ENCODE measurements at regions not wholly inside any gene's neighbourhood (a gene's known extent, or its start where the extent isn't known, plus 50 kb on each side); places are given as distances from the start of the nearest gene placed in this dataset.
"Not testable (repeated sequence)": the region's sequence is repeated elsewhere in the genome, so short reads cannot be mapped to it uniquely, and the experiment has no call there.

GRCh38 chr17:70709596-70709995 lies 540.3 kb downstream of the KCNJ2 start:
- no peak overlapping the region for H3K4me3 ChIP-seq
- TF ChIP-seq POLR2A (IDR thresholded peaks at IDR 0.05), result no peak
- TF ChIP-seq CTCF (IDR thresholded peaks at IDR 0.05), result no peak
- H3K4me1 ChIP-seq, result no peaks in the 10 kb centered on the region
- H3K27me3 ChIP-seq, result no peaks in the 10 kb centered on the region
- H3K36me3 ChIP-seq, result no peaks in the 10 kb centered on the region
- no peaks in the 10 kb centered on the region for H3K9me3 ChIP-seq
- no peak overlapping the region for H3K27ac ChIP-seq
- no peak for DNase-seq

- no peaks in the 10 kb centered on the region for H3K36me3 ChIP-seq
- H3K9me3 ChIP-seq, result no peaks in the 10 kb centered on the region
- no peak for DNase-seq
Observed at GRCh38 chr17:70713694-70714093, 544.4 kb downstream of the KCNJ2 start.

GRCh38 chr17:70716551-70716950 lies 547.2 kb downstream of the KCNJ2 start:
- H3K27me3 ChIP-seq, result no peaks in the 10 kb centered on the region
- no peak overlapping the region for H3K27ac ChIP-seq
- DNase-seq, result no peak
- H3K4me3 ChIP-seq, result no peak overlapping the region
- no peaks in the 10 kb centered on the region for H3K4me1 ChIP-seq
- no peaks in the 10 kb centered on the region for H3K36me3 ChIP-seq
- TF ChIP-seq CTCF (IDR thresholded peaks at IDR 0.05) (no peak), POLR2A (IDR thresholded peaks at IDR 0.05) (no peak)
- H3K9me3 ChIP-seq, result no peaks in the 10 kb centered on the region

More at GRCh38 chr17:70713694-70714093, 544.4 kb downstream of the KCNJ2 start:
- H3K4me3 ChIP-seq, result no peak overlapping the region
- TF ChIP-seq CTCF (IDR thresholded peaks at IDR 0.05) (no peak), POLR2A (IDR thresholded peaks at IDR 0.05) (no peak)
- no peaks in the 10 kb centered on the region for H3K27me3 ChIP-seq
- H3K27ac ChIP-seq, result no peak overlapping the region
- H3K4me1 ChIP-seq, result no peaks in the 10 kb centered on the region

- Histone ChIP-seq H3K36me3 (no peaks in the 10 kb centered on the region), H3K27ac (no peak overlapping the region), H3K4me3 (no peak overlapping the region), H3K9me3 (no peaks in the 10 kb centered on the region), H3K4me1 (no peaks in the 10 kb centered on the region), H3K27me3 (no peaks in the 10 kb centered on the region)
- DNase-seq, result no peak
- TF ChIP-seq CTCF (IDR thresholded peaks at IDR 0.05) (no peak), POLR2A (IDR thresholded peaks at IDR 0.05) (no peak)
Observed at GRCh38 chr17:70717042-70717441, 547.7 kb downstream of the KCNJ2 start.

- no peaks in the 10 kb centered on the region for H3K4me1 ChIP-seq
- TF ChIP-seq CTCF (IDR thresholded peaks at IDR 0.05) (no peak), POLR2A (IDR thresholded peaks at IDR 0.05) (no peak)
- no peak for DNase-seq
- no peak overlapping the region for H3K27ac ChIP-seq
- no peaks in the 10 kb centered on the region for H3K36me3 ChIP-seq
- H3K9me3 ChIP-seq, result no peaks in the 10 kb centered on the region
- no peak overlapping the region for H3K4me3 ChIP-seq
- H3K27me3 ChIP-seq, result no peaks in the 10 kb centered on the region
Observed at GRCh38 chr17:70736375-70736957, 567.1 kb downstream of the KCNJ2 start.

- H3K36me3 ChIP-seq, result no peaks in the 10 kb centered on the region
- no peaks in the 10 kb centered on the region for H3K9me3 ChIP-seq
- no peak overlapping the region for H3K4me3 ChIP-seq
- H3K27ac ChIP-seq, result no peak overlapping the region
- DNase-seq, result no peak
- TF ChIP-seq CTCF (IDR thresholded peaks at IDR 0.05) (no peak), POLR2A (IDR thresholded peaks at IDR 0.05) (no peak)
- H3K4me1 ChIP-seq, result no peaks in the 10 kb centered on the region
- no peaks in the 10 kb centered on the region for H3K27me3 ChIP-seq
Observed at GRCh38 chr17:70739065-70739464, 569.7 kb downstream of the KCNJ2 start.

GRCh38 chr17:70746574-70746973 lies 577.2 kb downstream of the KCNJ2 start:
- not testable (repeated sequence) for H3K27me3 ChIP-seq

More at GRCh38 chr17:70746574-70746973, 577.2 kb downstream of the KCNJ2 start:
- not testable (repeated sequence) for H3K4me1 ChIP-seq, H3K9me3 ChIP-seq, H3K27ac ChIP-seq, H3K4me3 ChIP-seq, H3K36me3 ChIP-seq, DNase-seq

All from Peyer's patch (tissue), 4 donors.